Pancreas (tissue), 10 donors: ENCODE measurements at regions not wholly inside any gene's neighbourhood (a gene's known extent, or its start where the extent isn't known, plus 50 kb on each side); places are given as distances from the start of the nearest gene placed in this dataset.

Source experiments
- ATAC-seq, 4 donors: fragments of 200-7000 bp; cut with Tn5 transposase; one replicate each; pipeline versions ENCODE4 v1.8.0 to v1.9.1; 2020; ENCODE audit warnings: mild to moderate bottlenecking in 4 of 4, moderate library complexity in 4 of 4
- DNase-seq, 6 donors: peaks; one replicate each; pipeline ENCODE4 v3.0.0-alpha.2; 2020
- FAIRE-seq: peaks from 2 replicates; lab custom pipeline; 2012; peaks lifted over from hg19 to GRCh38; lab: Jason Lieb, UNC
- H3K27ac ChIP-seq, 4 donors: fragments of 200-600 bp; sonication (generic); 1 replicate in 3 of 4; 2 replicates in 1 of 4; pipeline versions ENCODE4 v1.5.0 to v1.8.0; 2020
- H3K27me3 ChIP-seq, 4 donors: fragments of 200-600 bp; one replicate each; pipeline ENCODE4 v1.8.0; 2021
- H3K36me3 ChIP-seq, 3 donors: fragments of 200-600 bp; sonication (generic) in 1 of 3; one replicate each; pipeline versions ENCODE4 v1.5.0 to v1.8.0; 2020 to 2021
- H3K4me1 ChIP-seq, 3 donors: fragments of 200-600 bp; one replicate each; pipeline ENCODE4 v1.8.0; 2021
- H3K4me3 ChIP-seq, 4 donors: fragments of 200-600 bp; sonication (generic) in 2 of 4; one replicate each; pipeline versions ENCODE4 v1.5.0 to v1.8.0; 2020 to 2021
- H3K9me3 ChIP-seq, 4 donors: fragments of 200-600 bp; one replicate each; pipeline ENCODE4 v1.8.0; 2021
- CTCF ChIP-seq, 4 donors: fragments of 200-600 bp; sonication (generic) in 3 of 4; IDR thresholded peaks; one replicate each; pipeline versions ENCODE4 v1.5.0 to v1.8.0; 2021; ENCODE audit warnings: antibody characterized with exemption in 4 of 4
- WGBS, 2 donors: extraction: QIAGEN DNeasy Blood & Tissue Kit; methylation state at CpG; one replicate each; pipeline ENCODE4 v1.1.7; 2013; 5-methylcytosine and 5-hydroxymethylcytosine counted together
- intact Hi-C, 3 donors: fragments of 100-400 bp; cut with DNase I; formaldehyde crosslinking; loops; one replicate each; pipeline versions ENCODE4 v1.11.1 to v1.14.2; 2022
- donor health status: healthy with polysubstance abuse.
- donor health status: DM: no; HTN: no; CAD: no; lungs with moderate emphysema.
- donor health status: DM: no; HTN: no; CAD: no.
- donor health status: control.
- donor health status: control.
- donor health status: Bipolar disorder and iron deficiency.
- donor health status: DM: yes; HTN: yes; CAD: no.
- donor health status: DM: no; HTN: no; CAD: no.
- donor health status: DM: no; HTN: no; CAD: no.
- donor health status: DM: yes; HTN: yes; CAD: no.

GRCh38 chr5:58264276-58264675, 195.6 kb downstream of the PLK2 start:
- no peak for FAIRE-seq
- Histone ChIP-seq H3K9me3 (no peaks in the 10 kb centered on the region), H3K27ac (no peak overlapping the region), H3K4me3 (no peak overlapping the region), H3K27me3 (no peaks in the 10 kb centered on the region), H3K4me1 (no peaks in the 10 kb centered on the region), H3K36me3 (no peaks in the 10 kb centered on the region)
- intact Hi-C loops = no loop called here
- no peak for DNase-seq
- ATAC-seq = no peak
- WGBS, 2 donors = 82% methylated on average over 3 of the region's 3 CpGs
- no peak for TF ChIP-seq CTCF (IDR thresholded peaks at IDR 0.05)

GRCh38 chr5:58263296-58263695, 196.6 kb downstream of the PLK2 start:
- no peaks in the 10 kb centered on the region for H3K4me1 ChIP-seq
- no peak for DNase-seq
- H3K36me3 ChIP-seq = no peaks in the 10 kb centered on the region
- H3K4me3 ChIP-seq = no peak overlapping the region
- ATAC-seq = no peak
- 90 to 96% methylated on average over 1 of the region's 1 CpG for whole genome bisulfite sequencing, 2 donors
- TF ChIP-seq CTCF (IDR thresholded peaks at IDR 0.05) = no peak
- no peak overlapping the region for H3K27ac ChIP-seq
- no peaks in the 10 kb centered on the region for H3K9me3 ChIP-seq
- H3K27me3 ChIP-seq = no peaks in the 10 kb centered on the region
- intact Hi-C loops = no loop called here
- FAIRE-seq = no peak

GRCh38 chr5:58262226-58262625, 197.7 kb downstream of the PLK2 start:
- WGBS, 2 donors = 86 to 93% methylated on average over 1 of the region's 1 CpG
- no peak for TF ChIP-seq CTCF (IDR thresholded peaks at IDR 0.05)
- Histone ChIP-seq H3K4me3 (no peak overlapping the region), H3K4me1 (no peaks in the 10 kb centered on the region), H3K27me3 (no peaks in the 10 kb centered on the region), H3K36me3 (no peaks in the 10 kb centered on the region), H3K9me3 (no peaks in the 10 kb centered on the region), H3K27ac (no peak overlapping the region)
- DNase-seq (no peak), ATAC-seq (no peak), FAIRE-seq (no peak)
- intact Hi-C loops = no loop called here

GRCh38 chr5:58261605-58262004, 198.3 kb downstream of the PLK2 start:
- Histone ChIP-seq H3K36me3 (no peaks in the 10 kb centered on the region), H3K4me1 (no peaks in the 10 kb centered on the region), H3K9me3 (no peaks in the 10 kb centered on the region), H3K4me3 (no peak overlapping the region), H3K27me3 (no peaks in the 10 kb centered on the region), H3K27ac (no peak overlapping the region)
- no peak for FAIRE-seq
- ATAC-seq = no peak
- TF ChIP-seq CTCF (IDR thresholded peaks at IDR 0.05) = no peak
- 85 to 91% methylated on average over 4 of the region's 4 CpGs for whole genome bisulfite sequencing, 2 donors
- intact Hi-C loops = no loop called here
- no peak for DNase-seq

GRCh38 chr5:58260243-58260642, 199.6 kb downstream of the PLK2 start:
- WGBS, 2 donors = 70 to 82% methylated on average over 2 of the region's 2 CpGs
- Histone ChIP-seq H3K27ac (no peak overlapping the region), H3K9me3 (no peaks in the 10 kb centered on the region), H3K4me3 (no peak overlapping the region), H3K27me3 (no peaks in the 10 kb centered on the region), H3K4me1 (no peaks in the 10 kb centered on the region), H3K36me3 (no peaks in the 10 kb centered on the region)
- TF ChIP-seq CTCF (IDR thresholded peaks at IDR 0.05) = no peak
- DNase-seq (no peak), FAIRE-seq (no peak), ATAC-seq (no peak)
- intact Hi-C loops = no loop called here
